Gastroesophageal sphincter (tissue), 4 donors: ENCODE measurements at regions not wholly inside any gene's neighbourhood (a gene's known extent, or its start where the extent isn't known, plus 50 kb on each side); places are given as distances from the start of the nearest gene placed in this dataset.

Experiments used
- ATAC-seq: fragments of 150-250 bp; one replicate; pipeline ENCODE4 v1.9.1; 2016; ENCODE audit warnings: mild to moderate bottlenecking, moderate library complexity
- H3K27ac ChIP-seq, 4 donors: fragments of 200-600 bp; sonication (generic) in 3 of 4; 1 replicate in 3 of 4; 2 replicates in 1 of 4; pipeline ENCODE4 v1.5.1; 2016 to 2019
- H3K27me3 ChIP-seq: fragments of 200-600 bp; sonication (generic); one replicate; pipeline ENCODE4 v1.5.1; 2019
- H3K36me3 ChIP-seq, 2 donors: fragments of 200-600 bp; sonication (generic); one replicate each; pipeline ENCODE4 v1.5.1; 2019; ENCODE audit warnings: control low read depth in 1 of 2
- H3K4me1 ChIP-seq, 3 donors: fragments of 200-600 bp; sonication (generic); 1 replicate in 2 of 3; 2 replicates in 1 of 3; pipeline ENCODE4 v1.5.1; 2016 to 2019; ENCODE audit warnings: control low read depth in 2 of 3
- H3K4me3 ChIP-seq, 2 donors: fragments of 200-600 bp; sonication (generic); one replicate each; pipeline ENCODE4 v1.5.1; 2019; ENCODE audit warnings: mild to moderate bottlenecking in 1 of 2, moderate library complexity in 1 of 2
- H3K9me3 ChIP-seq, 3 donors: fragments of 200-600 bp; sonication (generic); one replicate each; pipeline ENCODE4 v1.5.1; 2017 to 2019; ENCODE audit warnings: control low read depth in 2 of 3
- CTCF ChIP-seq, 4 experiments: fragments of 200-600 bp in 2 of 4; fragments of 450-650 bp in 2 of 4; sonication (generic) in 1 of 4; IDR thresholded peaks; one replicate each; pipeline ENCODE4 v1.5.1; 2017 to 2019; ENCODE audit warnings: antibody characterized with exemption in 4 of 4, mild to moderate bottlenecking in 2 of 4, moderate library complexity in 2 of 4
- EP300 ChIP-seq: sonication (generic); formaldehyde crosslinking; IDR thresholded peaks from one replicate; pipeline ENCODE4 v1.6.1; 2017; ENCODE audit warnings: antibody characterized with exemption, mild to moderate bottlenecking
- POLR2A ChIP-seq, 2 donors: fragments of 450-650 bp; IDR thresholded peaks; one replicate each; pipeline ENCODE4 v1.6.1; 2017; ENCODE audit warnings: antibody characterized with exemption in 2 of 2, mild to moderate bottlenecking in 2 of 2, moderate library complexity in 1 of 2
- POLR2AphosphoS5 ChIP-seq: sonication (generic); formaldehyde crosslinking; IDR thresholded peaks from one replicate; pipeline ENCODE4 v1.6.1; 2017; ENCODE audit warnings: antibody characterized with exemption
- WGBS, 2 donors: methylation state at CpG; one replicate each; pipeline ENCODE4 v1.1.5; 2018; ENCODE audit warnings: low coverage in 1 of 2; 5-methylcytosine and 5-hydroxymethylcytosine counted together

DNA sequence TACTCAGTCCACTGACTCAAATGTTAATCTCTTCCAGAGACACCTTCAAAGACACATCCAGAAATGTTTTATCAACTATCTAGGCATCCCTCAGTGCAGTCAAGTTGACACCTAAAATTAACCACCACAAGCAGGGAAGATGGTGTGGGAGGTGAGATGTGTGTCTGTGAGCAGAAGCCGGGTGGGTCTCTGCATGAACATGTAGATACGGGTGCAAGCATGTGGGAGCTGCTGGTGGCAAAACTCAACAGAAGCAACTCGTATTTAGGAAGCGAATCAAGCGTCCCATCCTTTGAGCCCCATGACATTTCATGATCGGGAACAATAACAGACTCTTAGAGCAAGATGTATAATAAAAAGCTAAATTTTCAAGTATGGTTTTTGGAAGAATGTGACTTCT lies 110.0 kb upstream of the C14orf180 start:
- no peak for ATAC-seq
- Histone ChIP-seq H3K9me3 (no peaks in the 10 kb centered on the region), H3K4me3 (no peak overlapping the region), H3K27me3 (peaks cover 64% of the 10 kb centered on the region), H3K27ac (no peak overlapping the region), H3K4me1 (no peaks in the 10 kb centered on the region), H3K36me3 (no peaks in the 10 kb centered on the region)
- 76 to 90% methylated on average over 4 to 6 of the region's 6 CpGs for WGBS, 2 donors
- TF ChIP-seq POLR2AphosphoS5, result no peak
- no peak for TF ChIP-seq CTCF (IDR thresholded peaks at IDR 0.05)
- TF ChIP-seq EP300, result no peak
- no peak for TF ChIP-seq POLR2A (IDR thresholded peaks at IDR 0.05)

- no peak for TF ChIP-seq POLR2AphosphoS5
- no peak for TF ChIP-seq EP300
- TF ChIP-seq POLR2A (IDR thresholded peaks at IDR 0.05), result no peak
- no peak for TF ChIP-seq CTCF (IDR thresholded peaks at IDR 0.05)
- no peak for ATAC-seq
- Histone ChIP-seq H3K9me3 (no peaks in the 10 kb centered on the region), H3K4me1 (no peaks in the 10 kb centered on the region), H3K27me3 (peaks cover 59% of the 10 kb centered on the region), H3K36me3 (no peaks in the 10 kb centered on the region), H3K4me3 (no peak overlapping the region), H3K27ac (no peak overlapping the region)
- 80 to 82% methylated on average over 7 to 13 of the region's 15 CpGs for WGBS, 2 donors
These were observed 109.0 kb upstream of the C14orf180 start for GRCh38 chr14:104470588-104470987.

DNA sequence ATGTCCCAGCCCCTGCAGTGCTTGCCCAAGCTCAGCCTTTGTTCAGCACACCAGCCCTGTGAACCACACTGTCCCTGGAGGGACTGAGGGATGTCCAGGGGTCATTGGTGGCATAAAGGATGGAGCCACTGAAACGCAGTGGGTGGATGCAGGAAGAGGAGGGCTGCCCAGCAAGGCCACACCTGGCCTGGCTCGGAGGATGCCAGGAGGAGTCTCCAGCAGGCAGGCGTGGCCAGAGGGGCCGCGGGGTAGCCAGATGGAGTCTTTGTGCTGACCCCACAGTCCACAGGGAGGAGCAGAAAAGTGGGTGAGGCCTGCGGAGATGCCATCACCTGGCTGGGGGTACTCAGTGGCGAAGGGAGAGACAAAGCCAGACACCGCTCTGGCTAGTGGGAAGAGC lies 108.5 kb upstream of the C14orf180 start:
- TF ChIP-seq POLR2A (IDR thresholded peaks at IDR 0.05) (no peak), POLR2AphosphoS5 (no peak), CTCF (IDR thresholded peaks at IDR 0.05) (no peak), EP300 (no peak)
- no peak overlapping the region for H3K27ac ChIP-seq
- H3K36me3 ChIP-seq, result no peaks in the 10 kb centered on the region
- WGBS, 2 donors, result 60% methylated on average over 2 of the region's 8 CpGs; no CpG with 5 or more reads in 1 of the 2 donors
- H3K27me3 ChIP-seq, result peaks cover 59% of the 10 kb centered on the region
- H3K9me3 ChIP-seq, result no peaks in the 10 kb centered on the region
- no peaks in the 10 kb centered on the region for H3K4me1 ChIP-seq
- ATAC-seq, result no peak
- H3K4me3 ChIP-seq, result no peak overlapping the region

DNA sequence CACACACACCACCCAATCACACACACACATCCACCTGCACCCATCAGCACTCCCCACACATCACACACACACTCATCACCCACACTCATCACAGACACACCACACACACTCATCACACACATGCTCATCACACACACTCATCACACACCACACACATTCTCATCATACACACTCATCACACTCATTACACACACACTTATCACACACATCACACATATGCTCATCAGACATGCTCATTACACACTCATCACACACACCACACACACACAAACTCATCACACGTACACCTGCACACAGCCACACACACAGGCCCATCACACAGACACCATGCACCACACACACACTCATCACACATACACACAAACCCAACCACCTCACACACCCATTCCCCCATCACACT lies 107.5 kb upstream of the C14orf180 start:
- no peak for ATAC-seq
- H3K27ac ChIP-seq, result no peak overlapping the region
- peaks cover 66% of the 10 kb centered on the region for H3K27me3 ChIP-seq
- no peak for TF ChIP-seq EP300
- TF ChIP-seq POLR2AphosphoS5, result no peak
- TF ChIP-seq CTCF (IDR thresholded peaks at IDR 0.05), result no peak
- TF ChIP-seq POLR2A (IDR thresholded peaks at IDR 0.05), result no peak
- H3K9me3 ChIP-seq, result no peaks in the 10 kb centered on the region
- WGBS, 2 donors, result 57 to 100% methylated on average over 1 of the region's 1 CpG
- no peak overlapping the region for H3K4me3 ChIP-seq
- H3K36me3 ChIP-seq, result no peaks in the 10 kb centered on the region
- no peaks in the 10 kb centered on the region for H3K4me1 ChIP-seq

DNA sequence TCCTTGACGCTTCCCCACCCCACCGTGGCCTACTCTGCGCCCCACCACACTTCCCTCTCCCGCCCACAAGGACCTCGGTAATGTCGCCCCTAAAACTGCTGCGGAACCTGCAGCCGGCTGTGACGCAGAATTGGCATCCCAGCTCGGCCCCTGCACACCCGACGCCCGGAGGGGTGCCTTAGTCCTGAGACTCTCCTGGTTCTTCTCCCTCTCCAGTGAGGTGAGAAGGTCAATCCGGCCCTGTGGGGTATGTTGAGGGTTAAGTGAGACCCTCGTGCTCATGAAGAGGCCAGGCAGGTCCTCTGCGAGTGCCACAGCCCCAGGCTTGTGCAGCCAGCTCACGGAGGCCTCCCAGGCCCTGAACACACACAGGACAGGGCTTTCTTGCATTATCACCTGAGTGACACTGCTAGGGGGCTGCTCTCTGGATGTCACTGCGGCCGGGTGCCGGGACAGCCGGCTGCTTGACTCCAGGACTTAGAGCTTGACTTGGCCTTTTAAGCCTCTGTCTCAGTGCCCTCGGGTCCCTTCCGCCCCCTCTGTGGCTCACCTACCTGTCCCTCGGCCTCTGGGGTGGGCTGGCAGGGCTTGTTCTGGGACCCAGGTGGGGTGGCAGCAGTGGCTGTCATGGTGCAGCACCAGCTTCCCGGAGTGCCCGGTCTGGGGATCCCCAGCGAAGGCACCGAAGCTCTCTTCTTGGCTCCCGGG lies 106.9 kb upstream of the C14orf180 start:
- H3K27me3 ChIP-seq, result peaks cover 72% of the 10 kb centered on the region

More for the DNA sequence above, 106.9 kb upstream of the C14orf180 start:
- Histone ChIP-seq H3K27ac (no peak overlapping the region), H3K9me3 (no peaks in the 10 kb centered on the region), H3K4me3 (no peak overlapping the region), H3K36me3 (no peaks in the 10 kb centered on the region), H3K4me1 (no peaks in the 10 kb centered on the region)
- 50% methylated on average over 6 of the region's 29 CpGs; no CpG with 5 or more reads in 1 of the 2 donors for WGBS, 2 donors
- TF ChIP-seq POLR2A (IDR thresholded peaks at IDR 0.05), result no peak
- TF ChIP-seq EP300, result no peak
- TF ChIP-seq POLR2AphosphoS5, result no peak
- TF ChIP-seq CTCF (IDR thresholded peaks at IDR 0.05), result no peak
- ATAC-seq, result no peak
